WTC11 (cell line): ENCODE measurements at regions not wholly inside any gene's neighbourhood (a gene's known extent, or its start where the extent isn't known, plus 50 kb on each side); places are given as distances from the start of the nearest gene placed in this dataset.

Source experiments
- CREM ChIP-seq: sonication (generic); formaldehyde crosslinking; IDR thresholded peaks from 2 replicates; pipeline ENCODE4 v1.8.1; 2022; ENCODE audit warnings: mild to moderate bottlenecking, missing genetic modification reagents, moderate library complexity
- TF ChIP-seq, protein P1 (sequence below): sonication (generic); formaldehyde crosslinking; IDR thresholded peaks from 2 replicates; pipeline ENCODE4 v1.8.0; 2023; ENCODE audit warnings: missing genetic modification reagents
- TF ChIP-seq, protein P2 (sequence below): sonication (generic); formaldehyde crosslinking; IDR thresholded peaks from 2 replicates; pipeline ENCODE4 v1.8.0; 2022; ENCODE audit warnings: mild to moderate bottlenecking, missing genetic modification reagents

DNA sequence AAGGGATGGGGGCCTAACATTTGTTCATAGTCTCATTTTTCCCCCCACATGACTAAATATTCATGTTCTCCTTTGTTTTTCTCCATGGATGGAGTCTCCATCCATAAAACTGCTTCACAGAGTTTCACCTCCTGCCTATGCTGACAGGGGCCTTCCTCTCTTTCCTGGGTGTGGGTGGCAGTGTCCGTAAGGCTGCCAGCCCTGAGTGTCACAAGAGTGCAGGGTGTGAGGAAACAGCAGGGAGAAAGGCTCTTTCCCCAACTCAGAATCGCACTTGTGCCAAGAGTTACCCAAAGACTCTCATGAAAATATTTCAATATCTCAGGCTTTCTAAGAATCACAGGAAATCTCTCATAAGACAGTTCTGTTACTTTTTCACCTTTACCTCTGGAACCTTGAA, 346.2 kb upstream of the MMS22L start:
- TF ChIP-seq, protein P1, sequence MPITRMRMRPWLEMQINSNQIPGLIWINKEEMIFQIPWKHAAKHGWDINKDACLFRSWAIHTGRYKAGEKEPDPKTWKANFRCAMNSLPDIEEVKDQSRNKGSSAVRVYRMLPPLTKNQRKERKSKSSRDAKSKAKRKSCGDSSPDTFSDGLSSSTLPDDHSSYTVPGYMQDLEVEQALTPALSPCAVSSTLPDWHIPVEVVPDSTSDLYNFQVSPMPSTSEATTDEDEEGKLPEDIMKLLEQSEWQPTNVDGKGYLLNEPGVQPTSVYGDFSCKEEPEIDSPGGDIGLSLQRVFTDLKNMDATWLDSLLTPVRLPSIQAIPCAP (CRISPR knock-in tag), result no peak
- no peak for TF ChIP-seq CREM (CRISPR knock-in tag)
- TF ChIP-seq, protein P2, sequence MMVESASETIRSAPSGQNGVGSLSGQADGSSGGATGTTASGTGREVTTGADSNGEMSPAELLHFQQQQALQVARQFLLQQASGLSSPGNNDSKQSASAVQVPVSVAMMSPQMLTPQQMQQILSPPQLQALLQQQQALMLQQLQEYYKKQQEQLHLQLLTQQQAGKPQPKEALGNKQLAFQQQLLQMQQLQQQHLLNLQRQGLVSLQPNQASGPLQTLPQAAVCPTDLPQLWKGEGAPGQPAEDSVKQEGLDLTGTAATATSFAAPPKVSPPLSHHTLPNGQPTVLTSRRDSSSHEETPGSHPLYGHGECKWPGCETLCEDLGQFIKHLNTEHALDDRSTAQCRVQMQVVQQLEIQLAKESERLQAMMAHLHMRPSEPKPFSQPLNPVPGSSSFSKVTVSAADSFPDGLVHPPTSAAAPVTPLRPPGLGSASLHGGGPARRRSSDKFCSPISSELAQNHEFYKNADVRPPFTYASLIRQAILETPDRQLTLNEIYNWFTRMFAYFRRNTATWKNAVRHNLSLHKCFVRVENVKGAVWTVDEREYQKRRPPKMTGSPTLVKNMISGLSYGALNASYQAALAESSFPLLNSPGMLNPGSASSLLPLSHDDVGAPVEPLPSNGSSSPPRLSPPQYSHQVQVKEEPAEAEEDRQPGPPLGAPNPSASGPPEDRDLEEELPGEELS, result no peak
